Liver (tissue), 3 donors: ENCODE measurements at regions not wholly inside any gene's neighbourhood (a gene's known extent, or its start where the extent isn't known, plus 50 kb on each side); places are given as distances from the start of the nearest gene placed in this dataset.

Experiments
- CTCF ChIP-seq: fragments of 150-350 bp; IDR thresholded peaks from 2 replicates; pipeline ENCODE4 v1.5.1; 2017; ENCODE audit warnings: improper control_type of control experiment, low read depth, low read length; ENCODE audit not compliant: missing input control
- GABPA ChIP-seq, 2 donors: IDR thresholded peaks in 1 of 2; conservative IDR thresholded peaks in 1 of 2; 2 replicates each; pipeline ENCODE4 v1.6.1; 2016; ENCODE audit warnings: antibody characterized with exemption in 2 of 2, mild to moderate bottlenecking in 1 of 2, moderate library complexity in 1 of 2
- TAF1 ChIP-seq: conservative IDR thresholded peaks from 2 replicates; pipeline ENCODE4 v1.6.1; 2016; ENCODE audit warnings: antibody characterized with exemption, mild to moderate bottlenecking
- donor health status: healthy.
- donor health status: healthy.

GRCh38 chr20:50447102-50447804 lies 62.9 kb upstream of the PTPN1 start:
- TF ChIP-seq TAF1 = no peak
- TF ChIP-seq CTCF = no peak
- TF ChIP-seq GABPA (IDR thresholded peaks at IDR 0.05 in 1 of 2, conservative IDR thresholded peaks at IDR 0.05 in 1 of 2) = no peak
